GM10266 (cell line): ENCODE measurements at regions not wholly inside any gene's neighbourhood (a gene's known extent, or its start where the extent isn't known, plus 50 kb on each side); places are given as distances from the start of the nearest gene placed in this dataset.

ENCODE experiments used
- DNase-seq: peaks from one replicate; pipeline ENCODE4 v3.0.0; 2012; ENCODE audit errors: extremely low spot score
- TF ChIP-seq, protein P1 (sequence below): IDR thresholded peaks from 2 replicates; pipeline ENCODE4 v1.5.1; 2012; ENCODE audit warnings: mild to moderate bottlenecking, low read depth; ENCODE audit not compliant: control insufficient read depth, insufficient read depth; ENCODE audit errors: missing control alignments

DNA sequence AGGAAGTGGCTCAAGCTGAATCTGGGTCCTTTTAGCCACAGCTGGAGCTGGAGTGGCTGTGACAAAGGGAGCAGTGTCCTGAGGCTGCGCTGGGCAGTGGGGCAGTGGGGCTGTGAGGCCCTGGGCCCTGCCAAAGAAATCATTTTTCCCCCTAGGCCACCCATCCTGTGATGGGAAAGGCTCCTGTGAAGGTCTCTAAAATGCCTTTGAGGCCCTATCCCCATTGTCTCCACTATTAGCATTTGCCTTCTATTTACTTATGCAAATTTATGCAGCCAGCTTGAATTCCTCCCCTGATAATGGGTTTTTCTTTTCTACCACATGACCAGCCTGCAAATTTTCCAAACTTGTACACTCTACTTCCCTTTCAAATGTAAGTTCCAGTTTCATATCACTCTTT lies 539.2 kb downstream of the MEI4 start:
- TF ChIP-seq, protein P1, sequence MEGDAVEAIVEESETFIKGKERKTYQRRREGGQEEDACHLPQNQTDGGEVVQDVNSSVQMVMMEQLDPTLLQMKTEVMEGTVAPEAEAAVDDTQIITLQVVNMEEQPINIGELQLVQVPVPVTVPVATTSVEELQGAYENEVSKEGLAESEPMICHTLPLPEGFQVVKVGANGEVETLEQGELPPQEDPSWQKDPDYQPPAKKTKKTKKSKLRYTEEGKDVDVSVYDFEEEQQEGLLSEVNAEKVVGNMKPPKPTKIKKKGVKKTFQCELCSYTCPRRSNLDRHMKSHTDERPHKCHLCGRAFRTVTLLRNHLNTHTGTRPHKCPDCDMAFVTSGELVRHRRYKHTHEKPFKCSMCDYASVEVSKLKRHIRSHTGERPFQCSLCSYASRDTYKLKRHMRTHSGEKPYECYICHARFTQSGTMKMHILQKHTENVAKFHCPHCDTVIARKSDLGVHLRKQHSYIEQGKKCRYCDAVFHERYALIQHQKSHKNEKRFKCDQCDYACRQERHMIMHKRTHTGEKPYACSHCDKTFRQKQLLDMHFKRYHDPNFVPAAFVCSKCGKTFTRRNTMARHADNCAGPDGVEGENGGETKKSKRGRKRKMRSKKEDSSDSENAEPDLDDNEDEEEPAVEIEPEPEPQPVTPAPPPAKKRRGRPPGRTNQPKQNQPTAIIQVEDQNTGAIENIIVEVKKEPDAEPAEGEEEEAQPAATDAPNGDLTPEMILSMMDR = no peak
- no peak for DNase-seq

DNA sequence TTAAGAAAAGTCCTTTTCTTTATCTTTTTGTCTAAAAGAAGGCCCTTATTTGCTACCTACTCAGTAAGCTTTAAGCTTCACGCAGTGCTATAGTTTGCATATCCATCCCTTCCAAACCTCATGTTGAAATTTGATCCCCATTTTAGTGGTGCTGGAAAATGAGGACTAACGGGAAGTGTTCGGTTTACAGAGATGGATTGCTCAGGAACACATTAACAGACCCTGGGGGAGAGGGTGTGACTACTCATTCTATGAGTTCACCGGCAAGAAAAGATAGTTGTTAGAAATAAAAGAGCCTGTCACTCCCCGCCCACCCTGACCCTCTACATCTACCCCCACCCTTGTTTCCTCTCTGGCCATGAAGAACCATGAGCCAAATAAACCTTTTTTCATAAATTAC lies 546.2 kb downstream of the MEI4 start:
- DNase-seq = no peak
- TF ChIP-seq, protein P1 = no peak

DNA sequence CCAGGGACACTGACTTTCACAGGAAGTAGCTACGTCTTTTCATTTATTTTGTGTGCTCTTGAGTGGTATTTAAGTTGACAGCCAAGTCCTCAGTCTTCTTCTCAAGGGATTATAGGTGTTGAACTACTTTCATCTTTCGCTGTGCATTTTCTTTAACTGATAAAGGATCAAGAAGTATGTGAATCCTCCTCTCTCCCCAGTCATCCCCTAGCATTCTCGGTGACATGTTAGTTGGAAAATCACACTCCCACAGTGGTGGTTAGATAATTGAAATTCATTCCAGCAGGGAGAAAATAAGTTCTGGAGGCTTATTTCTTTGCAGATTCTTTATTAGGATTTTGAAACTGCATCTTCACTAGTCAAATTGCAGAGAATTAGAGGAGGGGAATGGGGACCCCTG lies 569.4 kb downstream of the MEI4 start:
- TF ChIP-seq, protein P1 = no peak
- no peak for DNase-seq

DNA sequence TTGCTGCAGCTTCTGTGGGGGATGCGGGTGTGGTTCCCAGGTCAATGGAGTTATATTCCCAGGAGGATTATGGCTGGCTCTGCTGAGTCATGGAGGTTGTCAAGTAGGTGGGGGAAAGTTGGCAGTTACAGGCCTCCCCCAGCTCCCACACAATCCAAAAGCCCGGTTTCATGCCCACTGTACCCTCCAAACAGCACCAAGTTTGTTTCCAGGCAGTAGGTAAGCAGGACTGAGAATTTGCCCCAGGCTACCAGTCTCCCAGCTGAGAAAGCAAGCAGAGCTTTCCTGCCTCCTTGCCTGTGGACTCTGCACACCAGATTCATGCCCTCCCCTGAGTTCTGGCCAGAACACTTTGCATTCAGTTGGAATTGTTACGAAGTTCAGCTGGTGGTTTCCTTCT lies 578.2 kb downstream of the MEI4 start:
- DNase-seq = no peak
- TF ChIP-seq, protein P1 = no peak

DNA sequence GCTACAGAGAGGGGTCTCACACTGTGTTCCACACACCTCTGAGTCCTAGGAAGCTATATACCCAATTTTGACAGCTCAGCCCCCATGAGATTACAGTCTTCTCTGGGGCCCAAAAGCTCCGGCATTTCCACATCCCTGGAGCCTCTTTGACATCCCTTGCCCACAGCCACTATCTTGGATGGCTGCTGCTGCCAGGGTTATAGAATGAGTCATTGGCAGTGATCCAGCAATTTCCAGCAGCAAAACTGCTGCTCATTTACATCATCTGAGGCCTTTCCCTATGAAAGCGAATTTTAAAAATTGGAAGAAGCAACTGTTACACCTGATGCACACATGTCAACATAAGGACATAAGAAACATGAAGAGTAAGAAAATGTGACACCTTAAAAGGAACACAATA lies 590.7 kb downstream of the MEI4 start:
- TF ChIP-seq, protein P1 = no peak
- DNase-seq = no peak

DNA sequence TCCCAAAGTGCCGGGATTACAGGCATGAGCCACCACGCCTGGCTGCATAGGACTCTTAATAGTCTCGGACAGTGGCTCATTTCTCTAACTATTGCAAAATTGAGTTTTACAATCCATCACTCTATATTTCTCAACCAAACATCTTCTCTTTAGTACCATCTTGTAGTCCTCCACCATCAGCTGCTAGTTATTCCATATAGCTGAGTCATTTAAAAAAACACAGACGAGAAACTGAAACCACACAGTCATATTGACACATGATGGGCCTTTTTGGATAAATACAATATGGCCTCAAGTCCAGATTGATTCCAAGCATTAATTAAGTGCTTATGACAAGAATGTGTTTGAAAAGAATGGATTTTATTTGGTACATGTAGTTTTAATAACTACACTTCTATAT lies 599.1 kb downstream of the MEI4 start:
- no peak for DNase-seq
- TF ChIP-seq, protein P1 = no peak

DNA sequence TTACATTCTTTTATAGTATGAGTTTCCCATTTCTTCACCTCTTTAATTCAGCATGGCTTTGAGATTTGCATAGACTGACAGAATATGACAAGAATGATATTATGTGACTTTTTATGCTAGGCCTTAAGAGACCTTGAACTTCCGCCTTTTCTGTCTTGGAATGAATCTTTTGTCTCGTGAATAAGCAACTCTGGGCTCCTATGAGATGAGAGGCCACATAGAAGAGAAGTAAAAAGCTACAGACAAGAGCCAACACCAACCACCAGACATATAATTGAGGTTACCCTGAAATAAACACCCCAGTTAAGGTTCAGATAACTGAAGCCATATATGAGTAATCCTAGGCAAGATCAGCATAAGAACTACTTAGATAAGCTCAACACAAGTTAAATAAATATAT lies 600.8 kb downstream of the MEI4 start:
- TF ChIP-seq, protein P1 = no peak
- no peak for DNase-seq
